CD4-positive, alpha-beta memory T cell (primary cell): ENCODE measurements at regions not wholly inside any gene's neighbourhood (a gene's known extent, or its start where the extent isn't known, plus 50 kb on each side); places are given as distances from the start of the nearest gene placed in this dataset.

ENCODE experiments used
- CTCF ChIA-PET: fragments of 350-600 bp; sonication (Branson Sonifier 250); formaldehyde crosslinking; loops from one replicate; lab custom pipeline; 2021; ENCODE audit warnings: inconsistent platforms; ENCODE audit not compliant: partially characterized antibody; lab: Charles Lee
- POLR2A ChIA-PET: fragments of 350-600 bp; sonication (Branson Sonifier 250); formaldehyde crosslinking; loops from one replicate; lab custom pipeline; 2021; ENCODE audit not compliant: partially characterized antibody; lab: Charles Lee
- DNase-seq, 5 donors: peaks; one replicate each; pipeline versions ENCODE4 v3.0.0 to v3.0.0-alpha.2; 2020 to 2022; ENCODE audit warnings: mixed read lengths in 1 of 5
- H3K27ac ChIP-seq: one replicate; pipeline ENCODE4 v1.7.0; 2013; ENCODE audit warnings: low read depth, low read length
- H3K27me3 ChIP-seq: 2 replicates; pipeline ENCODE4 v1.7.0; 2013; ENCODE audit warnings: mild to moderate bottlenecking, low read length, moderate library complexity; ENCODE audit not compliant: insufficient read depth
- H3K36me3 ChIP-seq: 2 replicates; pipeline ENCODE4 v1.7.0; 2013; ENCODE audit warnings: mild to moderate bottlenecking, low read length, moderate library complexity; ENCODE audit not compliant: insufficient read depth
- H3K4me1 ChIP-seq: 2 replicates; pipeline ENCODE4 v1.7.0; 2013; ENCODE audit warnings: mild to moderate bottlenecking, low read length, moderate library complexity; ENCODE audit not compliant: insufficient read depth
- H3K4me3 ChIP-seq, 2 donors: one replicate each; pipeline ENCODE4 v1.7.0; 2013; ENCODE audit warnings: low read length in 2 of 2, mild to moderate bottlenecking in 1 of 2
- H3K9me3 ChIP-seq, 2 donors: one replicate each; pipeline ENCODE4 v1.7.0; 2013; ENCODE audit warnings: low read length in 2 of 2, control low read depth in 1 of 2; ENCODE audit not compliant: control insufficient read depth in 1 of 2
- H3K27ac Mint-ChIP-seq, 7 donors: one replicate each; pipeline ENCODE4 v1.8.0; 2020 to 2021; ENCODE audit warnings: mixed read lengths in 7 of 7, mild to moderate bottlenecking in 6 of 7, inconsistent platforms in 3 of 7, moderate library complexity in 3 of 7
- H3K27me3 Mint-ChIP-seq, 2 donors: one replicate each; pipeline ENCODE4 v1.8.0; 2020 to 2021; ENCODE audit warnings: mixed read lengths in 2 of 2
- H3K36me3 Mint-ChIP-seq, 2 donors: one replicate each; pipeline ENCODE4 v1.8.0; 2020 to 2021; ENCODE audit warnings: mixed read lengths in 2 of 2, inconsistent platforms in 1 of 2, mild to moderate bottlenecking in 1 of 2
- H3K4me1 Mint-ChIP-seq, 4 donors: one replicate each; pipeline ENCODE4 v1.8.0; 2020 to 2021; ENCODE audit warnings: mixed read lengths in 4 of 4, mild to moderate bottlenecking in 1 of 4
- H3K4me3 Mint-ChIP-seq, 8 donors: one replicate each; pipeline ENCODE4 v1.8.0; 2020 to 2021; ENCODE audit warnings: mixed read lengths in 8 of 8, mild to moderate bottlenecking in 7 of 8, moderate library complexity in 6 of 8, inconsistent platforms in 3 of 8
- H3K9me3 Mint-ChIP-seq, 8 donors: one replicate each; pipeline ENCODE4 v1.8.0; 2020 to 2021; ENCODE audit warnings: mixed read lengths in 8 of 8, mild to moderate bottlenecking in 5 of 8, inconsistent platforms in 3 of 8, moderate library complexity in 1 of 8
- intact Hi-C: fragments of 100-400 bp; cut with micrococcal nuclease; formaldehyde crosslinking; loops from one replicate; pipeline ENCODE4 v1.15.1; 2023

- CTCF ChIA-PET, result interaction anchor here (0.8 to 2.7 kb wide), 3 partner anchors 8 to 11 kb away, joined by 3 to 14 read pairs (median 3); no protein-coding TSS in a partner anchor
- Mint-ChIP-seq H3K27ac (no peak overlapping the region), H3K9me3 (peaks cover 0 to 8% (median 2%) of the 10 kb centered on the region in 8 donors), H3K4me1 (no peaks in the 10 kb centered on the region), H3K4me3 (no peak overlapping the region), H3K36me3 (no peaks in the 10 kb centered on the region), H3K27me3 (peaks cover 7 to 10% of the 10 kb centered on the region in 2 donors)
- H3K4me1 ChIP-seq, result no peaks in the 10 kb centered on the region
- no peak for DNase-seq
- no peak overlapping the region for H3K4me3 ChIP-seq
- no peak overlapping the region for H3K27ac ChIP-seq
- intact Hi-C loops, result no loop called here
- no peaks in the 10 kb centered on the region for H3K27me3 ChIP-seq
- POLR2A ChIA-PET, result no interaction called here
- H3K9me3 ChIP-seq, result no peaks in the 10 kb centered on the region
- no peaks in the 10 kb centered on the region for H3K36me3 ChIP-seq
Measured at GRCh38 chr12:65567820-65568219, 256.5 kb upstream of the HMGA2 start.

DNA sequence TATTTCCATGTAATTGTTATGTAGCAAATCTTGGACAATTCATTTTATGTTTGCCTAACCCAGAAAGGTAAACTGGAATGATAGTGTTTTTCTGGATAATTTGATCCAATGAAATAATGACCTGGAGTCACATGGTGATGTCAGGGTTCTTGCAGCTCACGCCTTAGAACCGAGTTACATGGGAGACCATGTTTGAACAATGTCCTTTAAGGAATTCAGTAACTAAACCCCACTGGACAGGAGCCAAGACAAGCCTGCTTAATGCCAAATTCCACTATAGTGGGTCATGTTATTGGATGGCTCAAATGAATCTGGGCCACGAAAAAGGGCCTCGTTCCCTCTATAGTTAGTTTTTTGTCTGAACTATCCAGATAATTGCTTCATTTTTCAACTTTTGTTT lies 255.8 kb upstream of the HMGA2 start:
- Histone ChIP-seq H3K9me3 (no peaks in the 10 kb centered on the region), H3K27ac (no peak overlapping the region), H3K4me1 (no peaks in the 10 kb centered on the region), H3K4me3 (no peak overlapping the region), H3K27me3 (no peaks in the 10 kb centered on the region), H3K36me3 (no peaks in the 10 kb centered on the region)
- no peak overlapping the region for H3K4me3 Mint-ChIP-seq
- H3K9me3 Mint-ChIP-seq, result peaks cover 0 to 15% (median 6%) of the 10 kb centered on the region in 8 donors
- no peaks in the 10 kb centered on the region for H3K4me1 Mint-ChIP-seq
- H3K36me3 Mint-ChIP-seq, result no peaks in the 10 kb centered on the region
- peaks cover 3 to 8% of the 10 kb centered on the region in 2 donors for H3K27me3 Mint-ChIP-seq
- DNase-seq, result no peak
- H3K27ac Mint-ChIP-seq, result no peak overlapping the region
- CTCF ChIA-PET, result interaction anchor here (0.8 to 1.4 kb wide), 2 partner anchors 9 to 12 kb away, joined by 3 read pairs; no protein-coding TSS in a partner anchor
- POLR2A ChIA-PET, result no interaction called here
- intact Hi-C loops, result no loop called here

DNA sequence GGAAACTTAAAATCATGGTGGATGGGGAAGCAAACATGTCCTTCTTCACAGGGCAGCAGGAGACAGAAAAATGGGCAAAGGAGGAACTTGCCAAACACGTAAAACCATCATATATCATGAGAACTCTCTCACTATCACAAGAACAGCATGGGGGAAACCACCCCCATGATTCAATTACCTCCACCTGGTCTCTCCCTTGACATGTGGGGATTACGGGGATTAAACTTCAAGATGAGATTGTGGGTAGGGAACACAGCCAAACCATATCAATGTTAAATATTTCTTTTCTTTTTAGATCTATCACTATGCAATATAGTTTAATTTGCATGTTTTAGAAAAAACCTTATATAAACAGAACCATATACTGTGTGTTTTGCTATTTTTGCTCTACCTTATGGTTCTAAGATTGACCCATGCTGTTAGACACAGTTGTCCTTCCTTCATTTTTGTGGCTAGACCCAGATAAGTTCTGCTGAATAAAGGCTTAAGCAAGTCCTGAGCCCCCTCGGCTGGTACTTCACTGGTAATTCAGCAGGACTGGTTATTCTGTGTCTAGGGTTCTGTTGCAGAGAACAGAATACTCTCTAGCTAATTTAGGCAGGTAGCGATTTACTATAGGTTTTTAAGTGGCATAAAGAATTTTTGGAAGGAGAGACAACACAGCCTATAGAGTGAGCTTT lies 253.7 kb upstream of the HMGA2 start:
- ChIA-PET CTCF (interaction anchor here (1.0 kb wide), 1 partner anchor 14 kb away, joined by 3 read pairs; no protein-coding TSS in a partner anchor), POLR2A (no interaction called here)
- no peak overlapping the region for H3K4me3 ChIP-seq
- Mint-ChIP-seq H3K27me3 (peaks cover 3 to 4% of the 10 kb centered on the region in 2 donors), H3K4me1 (no peaks in the 10 kb centered on the region), H3K36me3 (peaks cover 0 to 2% of the 10 kb centered on the region in 2 donors), H3K4me3 (no peak overlapping the region), H3K9me3 (peaks cover 2 to 32% (median 20%) of the 10 kb centered on the region in 8 donors), H3K27ac (no peak overlapping the region)
- H3K27me3 ChIP-seq, result no peaks in the 10 kb centered on the region
- no peaks in the 10 kb centered on the region for H3K4me1 ChIP-seq
- no peaks in the 10 kb centered on the region for H3K9me3 ChIP-seq
- H3K27ac ChIP-seq, result no peak overlapping the region
- no peak for DNase-seq
- intact Hi-C loops, result no loop called here
- H3K36me3 ChIP-seq, result no peaks in the 10 kb centered on the region

DNA sequence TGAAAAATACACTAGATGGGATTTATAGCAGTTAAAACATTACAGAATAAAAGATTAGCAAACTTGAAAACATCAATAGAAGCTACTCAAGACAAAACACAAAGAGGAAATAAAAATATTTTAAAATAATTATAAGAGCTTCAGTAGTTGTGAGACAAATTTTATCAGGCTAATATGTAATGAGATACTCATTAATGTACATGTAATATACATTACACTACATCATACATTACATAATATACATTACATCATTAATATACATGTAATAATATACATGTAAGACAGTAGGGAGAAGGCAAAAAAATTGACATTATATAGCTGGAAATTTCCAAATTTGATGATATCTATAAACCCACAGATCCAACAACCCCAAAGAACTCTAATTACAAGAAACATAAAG lies 249.4 kb upstream of the HMGA2 start:
- intact Hi-C loops, result no loop called here
- Mint-ChIP-seq H3K4me1 (no peaks in the 10 kb centered on the region), H3K27me3 (peaks cover 0 to 5% of the 10 kb centered on the region in 2 donors), H3K9me3 (peaks cover 2 to 40% (median 20%) of the 10 kb centered on the region in 8 donors), H3K4me3 (no peak overlapping the region), H3K36me3 (peaks cover 0 to 2% of the 10 kb centered on the region in 2 donors), H3K27ac (peak overlapping the region in 1 of 7 donors; percentile 34)
- Histone ChIP-seq H3K27me3 (no peaks in the 10 kb centered on the region), H3K9me3 (no peaks in the 10 kb centered on the region), H3K36me3 (no peaks in the 10 kb centered on the region), H3K4me3 (no peak overlapping the region), H3K27ac (no peak overlapping the region), H3K4me1 (no peaks in the 10 kb centered on the region)
- ChIA-PET CTCF (no interaction called here), POLR2A (no interaction called here)
- no peak for DNase-seq

GRCh38 chr12:65584016-65584415 lies 240.3 kb upstream of the HMGA2 start:
- no peak overlapping the region for H3K27ac ChIP-seq
- Mint-ChIP-seq H3K4me1 (no peaks in the 10 kb centered on the region), H3K4me3 (no peak overlapping the region), H3K27ac (no peak overlapping the region), H3K27me3 (no peaks in the 10 kb centered on the region), H3K9me3 (peaks cover 0 to 3% (median 0%) of the 10 kb centered on the region in 8 donors), H3K36me3 (no peaks in the 10 kb centered on the region)
- no peak overlapping the region for H3K4me3 ChIP-seq
- ChIA-PET POLR2A (no interaction called here), CTCF (no interaction called here)
- H3K4me1 ChIP-seq, result no peaks in the 10 kb centered on the region
- H3K27me3 ChIP-seq, result no peaks in the 10 kb centered on the region
- no peaks in the 10 kb centered on the region for H3K9me3 ChIP-seq
- no peaks in the 10 kb centered on the region for H3K36me3 ChIP-seq
- no peak for DNase-seq
- intact Hi-C loops, result no loop called here

- Mint-ChIP-seq H3K9me3 (peaks cover 0 to 3% (median 0%) of the 10 kb centered on the region in 8 donors), H3K27me3 (no peaks in the 10 kb centered on the region), H3K27ac (no peak overlapping the region), H3K4me1 (no peaks in the 10 kb centered on the region), H3K4me3 (no peak overlapping the region), H3K36me3 (no peaks in the 10 kb centered on the region)
- no peaks in the 10 kb centered on the region for H3K4me1 ChIP-seq
- DNase-seq, result no peak
- ChIA-PET CTCF (no interaction called here), POLR2A (no interaction called here)
- no peaks in the 10 kb centered on the region for H3K27me3 ChIP-seq
- intact Hi-C loops, result no loop called here
- H3K4me3 ChIP-seq, result no peak overlapping the region
- H3K36me3 ChIP-seq, result no peaks in the 10 kb centered on the region
- H3K27ac ChIP-seq, result no peak overlapping the region
- H3K9me3 ChIP-seq, result no peaks in the 10 kb centered on the region
Measured at GRCh38 chr12:65585648-65586602, 238.4 kb upstream of the HMGA2 start.

GRCh38 chr12:65586796-65587195 lies 237.5 kb upstream of the HMGA2 start:
- Histone ChIP-seq H3K36me3 (no peaks in the 10 kb centered on the region), H3K27ac (no peak overlapping the region), H3K4me3 (no peak overlapping the region), H3K27me3 (no peaks in the 10 kb centered on the region), H3K4me1 (no peaks in the 10 kb centered on the region), H3K9me3 (no peaks in the 10 kb centered on the region)
- Mint-ChIP-seq H3K36me3 (no peaks in the 10 kb centered on the region), H3K9me3 (peaks cover 0 to 3% (median 0%) of the 10 kb centered on the region in 8 donors), H3K27ac (no peak overlapping the region), H3K27me3 (no peaks in the 10 kb centered on the region), H3K4me3 (no peak overlapping the region), H3K4me1 (no peaks in the 10 kb centered on the region)
- DNase-seq, result no peak
- ChIA-PET POLR2A (no interaction called here), CTCF (no interaction called here)
- intact Hi-C loops, result no loop called here
